ENCODE measurements at regions not wholly inside any gene's neighbourhood (a gene's known extent, or its start where the extent isn't known, plus 50 kb on each side); places are given as distances from the start of the nearest gene placed in this dataset.

GRCh38 chr18:61989138-61989537 lies 96.3 kb upstream of the RNF152 start:
- Histone ChIP-seq H3K9me3 (ENCODE audit: control insufficient read depth in 4 of 4, low read length in 3 of 4) (no peaks in the 10 kb centered on the region), H3K27me3 (ENCODE audit: control insufficient read depth in 4 of 4, insufficient read depth in 4 of 4, low read length in 3 of 4) (no peaks in the 10 kb centered on the region), H3K9ac (ENCODE audit: low read depth in 1 of 2, low read length in 2 of 2) (no peak overlapping the region), H3K27ac (ENCODE audit: low read depth in 1 of 2, low read length in 2 of 2) (no peak overlapping the region), H3K36me3 (ENCODE audit: control insufficient read depth in 4 of 4, insufficient read depth in 3 of 4, low read depth in 1 of 4, low read length in 3 of 4) (no peaks in the 10 kb centered on the region), H3K4me3 (ENCODE audit: low read depth in 1 of 3, low read length in 3 of 3) (no peak overlapping the region), H3K4me1 (ENCODE audit: control insufficient read depth in 4 of 4, insufficient read depth in 4 of 4, low read length in 3 of 4) (peaks cover 0 to 12% (median 2%) of the 10 kb centered on the region in 4 donors)
- WGBS, result 51% methylated on average over 4 of the region's 4 CpGs
- TF ChIP-seq JUND (IDR thresholded peaks at IDR 0.05), result no peak
- peak; percentile 37 to 45 for TF ChIP-seq HNF4A (conservative IDR thresholded peaks at IDR 0.05)
- no peak for DNase-seq (ENCODE audit: low spot score)

DNA sequence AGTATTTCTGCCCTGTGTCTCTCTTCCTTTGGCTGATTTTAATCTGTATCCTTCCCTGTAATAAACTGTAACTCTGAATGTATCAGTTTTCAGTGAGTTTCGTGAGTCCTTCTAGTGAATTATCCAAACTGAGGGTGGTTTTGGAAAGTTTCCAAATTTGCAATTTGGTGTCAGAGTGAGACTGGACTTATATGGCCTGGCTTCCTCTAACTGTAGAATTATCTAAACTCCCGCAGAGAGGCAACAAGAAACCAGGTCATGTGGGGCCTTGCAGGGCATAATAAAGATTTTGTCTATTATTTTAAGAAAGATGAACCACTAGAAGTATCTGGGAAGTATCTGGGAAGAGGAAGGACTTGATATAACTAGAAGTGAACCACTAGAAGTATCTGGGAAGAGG lies 95.3 kb upstream of the RNF152 start:
- TF ChIP-seq YY1 (IDR thresholded peaks at IDR 0.05), result no peak
- TF ChIP-seq TAF1 (conservative IDR thresholded peaks at IDR 0.05), result no peak
- TF ChIP-seq, protein P1, sequence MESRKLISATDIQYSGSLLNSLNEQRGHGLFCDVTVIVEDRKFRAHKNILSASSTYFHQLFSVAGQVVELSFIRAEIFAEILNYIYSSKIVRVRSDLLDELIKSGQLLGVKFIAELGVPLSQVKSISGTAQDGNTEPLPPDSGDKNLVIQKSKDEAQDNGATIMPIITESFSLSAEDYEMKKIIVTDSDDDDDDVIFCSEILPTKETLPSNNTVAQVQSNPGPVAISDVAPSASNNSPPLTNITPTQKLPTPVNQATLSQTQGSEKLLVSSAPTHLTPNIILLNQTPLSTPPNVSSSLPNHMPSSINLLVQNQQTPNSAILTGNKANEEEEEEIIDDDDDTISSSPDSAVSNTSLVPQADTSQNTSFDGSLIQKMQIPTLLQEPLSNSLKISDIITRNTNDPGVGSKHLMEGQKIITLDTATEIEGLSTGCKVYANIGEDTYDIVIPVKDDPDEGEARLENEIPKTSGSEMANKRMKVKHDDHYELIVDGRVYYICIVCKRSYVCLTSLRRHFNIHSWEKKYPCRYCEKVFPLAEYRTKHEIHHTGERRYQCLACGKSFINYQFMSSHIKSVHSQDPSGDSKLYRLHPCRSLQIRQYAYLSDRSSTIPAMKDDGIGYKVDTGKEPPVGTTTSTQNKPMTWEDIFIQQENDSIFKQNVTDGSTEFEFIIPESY (IDR thresholded peaks at IDR 0.05), result no peak
- no peak for TF ChIP-seq HNF4A (conservative IDR thresholded peaks at IDR 0.05)
- TF ChIP-seq GABPA (IDR thresholded peaks at IDR 0.05 in 1 of 2, conservative IDR thresholded peaks at IDR 0.05 in 1 of 2), result no peak
- no peak for TF ChIP-seq HNF4G (IDR thresholded peaks at IDR 0.05)
- TF ChIP-seq SP1 (IDR thresholded peaks at IDR 0.05), result no peak
- no peak for TF ChIP-seq FOXA2 (IDR thresholded peaks at IDR 0.05)
- no peak for TF ChIP-seq RXRA (IDR thresholded peaks at IDR 0.05)
- TF ChIP-seq REST (IDR thresholded peaks at IDR 0.05), result no peak
- TF ChIP-seq, protein P2, sequence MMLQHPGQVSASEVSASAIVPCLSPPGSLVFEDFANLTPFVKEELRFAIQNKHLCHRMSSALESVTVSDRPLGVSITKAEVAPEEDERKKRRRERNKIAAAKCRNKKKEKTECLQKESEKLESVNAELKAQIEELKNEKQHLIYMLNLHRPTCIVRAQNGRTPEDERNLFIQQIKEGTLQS (IDR thresholded peaks at IDR 0.05), result no peak
- TF ChIP-seq EGR1 (IDR thresholded peaks at IDR 0.05; ENCODE audit: low read depth in 2 of 2), result no peak
- no peak for TF ChIP-seq RAD21 (IDR thresholded peaks at IDR 0.05)
- TF ChIP-seq CTCF (IDR thresholded peaks at IDR 0.05; ENCODE audit: low read depth, low read length, missing input control), result no peak
- TF ChIP-seq, protein P3, sequence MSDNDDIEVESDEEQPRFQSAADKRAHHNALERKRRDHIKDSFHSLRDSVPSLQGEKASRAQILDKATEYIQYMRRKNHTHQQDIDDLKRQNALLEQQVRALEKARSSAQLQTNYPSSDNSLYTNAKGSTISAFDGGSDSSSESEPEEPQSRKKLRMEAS (IDR thresholded peaks at IDR 0.05), result no peak
- WGBS, result 78% methylated on average over 2 of the region's 2 CpGs

More for the DNA sequence above, 95.3 kb upstream of the RNF152 start:
- no peaks in the 10 kb centered on the region for H3K36me3 ChIP-seq (ENCODE audit: control insufficient read depth in 4 of 4, insufficient read depth in 3 of 4, low read depth in 1 of 4, low read length in 3 of 4)
- H3K27ac ChIP-seq (ENCODE audit: low read depth in 1 of 2, low read length in 2 of 2), result no peak overlapping the region
- no peak overlapping the region for H3K9ac ChIP-seq (ENCODE audit: low read depth in 1 of 2, low read length in 2 of 2)
- no peak for DNase-seq (ENCODE audit: low spot score)
- H3K4me3 ChIP-seq (ENCODE audit: low read depth in 1 of 3, low read length in 3 of 3), result no peak overlapping the region
- no peaks in the 10 kb centered on the region for H3K9me3 ChIP-seq (ENCODE audit: control insufficient read depth in 4 of 4, low read length in 3 of 4)
- peaks cover 0 to 7% (median 0%) of the 10 kb centered on the region in 4 donors for H3K4me1 ChIP-seq (ENCODE audit: control insufficient read depth in 4 of 4, insufficient read depth in 4 of 4, low read length in 3 of 4)
- H3K27me3 ChIP-seq (ENCODE audit: control insufficient read depth in 4 of 4, insufficient read depth in 4 of 4, low read length in 3 of 4), result no peaks in the 10 kb centered on the region
